ENCODE measurements at regions not wholly inside any gene's neighbourhood (a gene's known extent, or its start where the extent isn't known, plus 50 kb on each side); places are given as distances from the start of the nearest gene placed in this dataset.

DNA sequence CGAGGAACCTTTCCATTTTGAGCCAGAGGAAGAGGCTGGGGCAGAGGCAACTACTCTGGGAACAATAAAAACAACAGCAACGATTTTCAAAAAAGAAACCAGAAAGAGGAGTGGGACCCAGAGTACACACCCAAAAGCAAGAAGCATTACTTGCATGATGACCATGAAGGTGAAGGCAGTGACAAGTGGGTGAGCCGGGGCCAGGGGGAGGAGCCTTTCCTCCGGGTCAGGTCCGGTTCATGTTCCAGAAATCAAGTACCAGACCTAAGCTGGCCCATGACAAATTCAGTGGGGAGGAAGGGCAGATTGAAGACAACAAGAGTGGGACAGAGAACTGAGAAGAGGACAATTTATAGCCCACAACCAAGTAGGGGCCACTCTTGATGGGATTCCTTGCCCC, 77.2 kb upstream of the STT3B start:
- TF ChIP-seq, protein P1, sequence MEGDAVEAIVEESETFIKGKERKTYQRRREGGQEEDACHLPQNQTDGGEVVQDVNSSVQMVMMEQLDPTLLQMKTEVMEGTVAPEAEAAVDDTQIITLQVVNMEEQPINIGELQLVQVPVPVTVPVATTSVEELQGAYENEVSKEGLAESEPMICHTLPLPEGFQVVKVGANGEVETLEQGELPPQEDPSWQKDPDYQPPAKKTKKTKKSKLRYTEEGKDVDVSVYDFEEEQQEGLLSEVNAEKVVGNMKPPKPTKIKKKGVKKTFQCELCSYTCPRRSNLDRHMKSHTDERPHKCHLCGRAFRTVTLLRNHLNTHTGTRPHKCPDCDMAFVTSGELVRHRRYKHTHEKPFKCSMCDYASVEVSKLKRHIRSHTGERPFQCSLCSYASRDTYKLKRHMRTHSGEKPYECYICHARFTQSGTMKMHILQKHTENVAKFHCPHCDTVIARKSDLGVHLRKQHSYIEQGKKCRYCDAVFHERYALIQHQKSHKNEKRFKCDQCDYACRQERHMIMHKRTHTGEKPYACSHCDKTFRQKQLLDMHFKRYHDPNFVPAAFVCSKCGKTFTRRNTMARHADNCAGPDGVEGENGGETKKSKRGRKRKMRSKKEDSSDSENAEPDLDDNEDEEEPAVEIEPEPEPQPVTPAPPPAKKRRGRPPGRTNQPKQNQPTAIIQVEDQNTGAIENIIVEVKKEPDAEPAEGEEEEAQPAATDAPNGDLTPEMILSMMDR (IDR thresholded peaks at IDR 0.05), result no peak
- TF ChIP-seq POLR2A (IDR thresholded peaks at IDR 0.05), result no peak

Measured in Peyer's patch (tissue), 4 donors.